OCI-LY1 (cell line): ENCODE measurements at regions not wholly inside any gene's neighbourhood (a gene's known extent, or its start where the extent isn't known, plus 50 kb on each side); places are given as distances from the start of the nearest gene placed in this dataset.

Source experiments
- H2AFZ ChIP-seq: fragments of 200-600 bp; sonication (generic), shearing (Covaris generic); 2 replicates; pipeline ENCODE4 v1.6.0; 2014; ENCODE audit warnings: antibody characterized with exemption, mild to moderate bottlenecking, low read length
- H3F3A ChIP-seq: fragments of 200-600 bp; sonication (generic), shearing (Covaris generic); 2 replicates; pipeline ENCODE4 v1.6.0; 2014; ENCODE audit warnings: mild to moderate bottlenecking, antibody characterized with exemption, low read length, moderate library complexity; ENCODE audit not compliant: insufficient read depth
- H3K27ac ChIP-seq: fragments of 200-600 bp; sonication (generic); 2 replicates; pipeline ENCODE4 v1.5.1; 2014; ENCODE audit warnings: low read length, mixed run types, mild to moderate bottlenecking, low read depth; ENCODE audit not compliant: poor library complexity, severe bottlenecking
- H3K27me3 ChIP-seq: fragments of 200-600 bp; sonication (generic); 2 replicates; pipeline ENCODE4 v1.6.0; 2014; ENCODE audit warnings: antibody characterized with exemption, mild to moderate bottlenecking, low read length, moderate library complexity; ENCODE audit not compliant: insufficient read depth
- H3K36me3 ChIP-seq: fragments of 200-600 bp; sonication (generic); 2 replicates; pipeline ENCODE4 v1.6.1; 2014; ENCODE audit warnings: mild to moderate bottlenecking, antibody characterized with exemption, low read length, moderate library complexity, mixed read lengths; ENCODE audit not compliant: insufficient read depth
- H3K4me1 ChIP-seq: fragments of 200-600 bp; sonication (generic); 2 replicates; pipeline ENCODE4 v1.5.1; 2014; ENCODE audit warnings: mild to moderate bottlenecking, low read length, moderate library complexity; ENCODE audit not compliant: insufficient read depth, severe bottlenecking
- H3K4me2 ChIP-seq: fragments of 200-600 bp; sonication (generic), shearing (Covaris generic); 2 replicates; pipeline ENCODE4 v1.6.1; 2014; ENCODE audit warnings: low read length
- H3K4me3 ChIP-seq: fragments of 200-600 bp; sonication (generic); 2 replicates; pipeline ENCODE4 v1.5.1; 2014; ENCODE audit warnings: low read length, low read depth, mild to moderate bottlenecking, mixed read lengths; ENCODE audit not compliant: poor library complexity, severe bottlenecking
- H3K79me2 ChIP-seq: fragments of 200-600 bp; shearing (Covaris generic); 2 replicates; pipeline ENCODE4 v1.6.1; 2016; ENCODE audit warnings: mixed run types, low read length, mixed read lengths; ENCODE audit not compliant: insufficient read depth
- H3K9ac ChIP-seq: fragments of 200-600 bp; sonication (generic), shearing (Covaris generic); 2 replicates; pipeline ENCODE4 v1.6.1; 2014; ENCODE audit warnings: mild to moderate bottlenecking, low read length, mixed read lengths
- H3K9me2 ChIP-seq: fragments of 200-600 bp; sonication (generic), shearing (Covaris generic); 2 replicates; pipeline ENCODE4 v1.6.1; 2014; ENCODE audit warnings: low read depth, mild to moderate bottlenecking, low read length, mixed read lengths
- H3K9me3 ChIP-seq: fragments of 200-600 bp; shearing (Covaris generic); 2 replicates; pipeline ENCODE4 v1.6.1; 2014; ENCODE audit warnings: low read length, mixed read lengths
- H4K20me1 ChIP-seq: fragments of 200-600 bp; sonication (generic), shearing (Covaris generic); 2 replicates; pipeline ENCODE4 v1.6.0; 2016; ENCODE audit warnings: mild to moderate bottlenecking, low read length; ENCODE audit not compliant: insufficient read depth
- CTCF ChIP-seq: fragments of 200-600 bp; sonication (generic), shearing (Covaris generic); IDR thresholded peaks from 2 replicates; pipeline ENCODE4 v1.5.1; 2017; ENCODE audit warnings: mild to moderate bottlenecking, antibody characterized with exemption, low read length, moderate library complexity, mixed read lengths
- EZH2 ChIP-seq: fragments of 200-600 bp; sonication (generic), shearing (Covaris generic); IDR thresholded peaks from 2 replicates; pipeline ENCODE4 v1.8.0; 2017; ENCODE audit warnings: borderline replicate concordance, mixed run types, mild to moderate bottlenecking, antibody characterized with exemption, low read length, moderate library complexity, mixed read lengths

GRCh38 chr10:4294271-4294670 lies 509.3 kb upstream of the KLF6 start:
- no peaks in the 10 kb centered on the region for H3K79me2 ChIP-seq
- H3F3A ChIP-seq: no peaks in the 10 kb centered on the region
- no peak overlapping the region for H3K27ac ChIP-seq
- no peaks in the 10 kb centered on the region for H4K20me1 ChIP-seq
- no peaks in the 10 kb centered on the region for H3K9me3 ChIP-seq
- H3K9ac ChIP-seq: no peak overlapping the region
- no peaks in the 10 kb centered on the region for H3K4me1 ChIP-seq
- no peaks in the 10 kb centered on the region for H3K27me3 ChIP-seq
- H3K4me2 ChIP-seq: no peak overlapping the region
- H3K4me3 ChIP-seq: no peak overlapping the region
- no peaks in the 10 kb centered on the region for H3K36me3 ChIP-seq
- H2AFZ ChIP-seq: no peak overlapping the region
- no peaks in the 10 kb centered on the region for H3K9me2 ChIP-seq
- TF ChIP-seq CTCF (no peak), EZH2 (no peak)

GRCh38 chr10:4291990-4292389 lies 507.0 kb upstream of the KLF6 start:
- Histone ChIP-seq H3K27me3 (no peaks in the 10 kb centered on the region), H4K20me1 (no peaks in the 10 kb centered on the region), H3K36me3 (no peaks in the 10 kb centered on the region), H3F3A (no peaks in the 10 kb centered on the region), H3K9ac (no peak overlapping the region), H3K9me3 (no peaks in the 10 kb centered on the region), H3K4me3 (no peak overlapping the region), H2AFZ (no peak overlapping the region), H3K9me2 (no peaks in the 10 kb centered on the region), H3K79me2 (no peaks in the 10 kb centered on the region), H3K4me1 (no peaks in the 10 kb centered on the region), H3K27ac (no peak overlapping the region), H3K4me2 (no peak overlapping the region)
- no peak for TF ChIP-seq CTCF
- TF ChIP-seq EZH2: no peak

- Histone ChIP-seq H2AFZ (no peak overlapping the region), H3K36me3 (no peaks in the 10 kb centered on the region), H3K9me3 (no peaks in the 10 kb centered on the region), H3K79me2 (no peaks in the 10 kb centered on the region), H3K9me2 (no peaks in the 10 kb centered on the region), H3K27me3 (no peaks in the 10 kb centered on the region), H3K4me1 (no peaks in the 10 kb centered on the region), H3K9ac (no peak overlapping the region), H3K4me3 (no peak overlapping the region), H3K4me2 (no peak overlapping the region), H3K27ac (no peak overlapping the region), H4K20me1 (no peaks in the 10 kb centered on the region), H3F3A (no peaks in the 10 kb centered on the region)
- TF ChIP-seq CTCF (no peak), EZH2 (no peak)
Observed at GRCh38 chr10:4285121-4285520, 500.1 kb upstream of the KLF6 start.
